H1 (cell line): ENCODE measurements at regions not wholly inside any gene's neighbourhood (a gene's known extent, or its start where the extent isn't known, plus 50 kb on each side); places are given as distances from the start of the nearest gene placed in this dataset.

Experiments
- CTCF ChIA-PET: fragments of 300-600 bp; sonication (Branson Sonifier 250); formaldehyde crosslinking; loops from one replicate; lab custom pipeline; 2021; ENCODE audit not compliant: partially characterized antibody; lab: Charles Lee
- POLR2A ChIA-PET: fragments of 300-600 bp; sonication (Branson Sonifier 250); formaldehyde crosslinking; loops from one replicate; lab custom pipeline; 2021; ENCODE audit warnings: inconsistent platforms; ENCODE audit not compliant: partially characterized antibody; lab: Charles Lee
- DNase-seq, 2 experiments: peaks; one replicate each; pipeline versions ENCODE4 v3.0.0 to v3.0.0-alpha.2; 2010 to 2022; ENCODE audit warnings: low spot score in 2 of 2, low read depth in 1 of 2, mixed read lengths in 1 of 2
- FAIRE-seq: peaks from 2 replicates; lab custom pipeline; 2011; peaks lifted over from hg19 to GRCh38; lab: Jason Lieb, UNC
- H2AFZ ChIP-seq: 2 replicates; pipeline ENCODE4 v1.8.1; 2012; ENCODE audit warnings: low read length, inconsistent platforms
- H2AK5ac ChIP-seq: 2 replicates; pipeline ENCODE4 v1.6.1; 2013; ENCODE audit warnings: low read depth, low read length
- H2BK120ac ChIP-seq: replicated peaks from 2 replicates; pipeline ENCODE3; 2013; ENCODE audit warnings: low read depth, low read length, inconsistent platforms
- H2BK12ac ChIP-seq: 2 replicates; pipeline ENCODE4 v1.6.1; 2013; ENCODE audit warnings: low read depth, low read length
- H2BK15ac ChIP-seq: 2 replicates; pipeline ENCODE4 v1.6.1; 2013; ENCODE audit warnings: low read length
- H2BK20ac ChIP-seq: 2 replicates; pipeline ENCODE4 v1.6.1; 2013; ENCODE audit warnings: low read length
- H2BK5ac ChIP-seq: 2 replicates; pipeline ENCODE4 v1.6.1; 2013; ENCODE audit warnings: low read depth, low read length
- H3K14ac ChIP-seq: 2 replicates; pipeline ENCODE4 v1.6.1; 2013; ENCODE audit warnings: inconsistent platforms; ENCODE audit not compliant: insufficient read length
- H3K18ac ChIP-seq: 2 replicates; pipeline ENCODE4 v1.6.1; 2013; ENCODE audit warnings: low read length; ENCODE audit errors: extremely low read depth
- H3K23ac ChIP-seq: 2 replicates; pipeline ENCODE4 v1.6.1; 2013; ENCODE audit warnings: inconsistent platforms; ENCODE audit not compliant: insufficient read length
- H3K23me2 ChIP-seq: 2 replicates; pipeline ENCODE4 v1.6.1; 2013; ENCODE audit warnings: low read depth, low read length
- H3K27ac ChIP-seq: 2 replicates; pipeline ENCODE4 v1.6.1; 2011; ENCODE audit warnings: low read depth, low read length, inconsistent platforms
- H3K27me3 ChIP-seq, 4 experiments: replicated peaks in 1 of 4; 1 replicate in 1 of 4; 2 replicates in 3 of 4; pipeline versions ENCODE4 v1.6.1 to v1.8.1; 2011 to 2013; ENCODE audit warnings: low read length in 3 of 4, mild to moderate bottlenecking in 3 of 4, inconsistent platforms in 2 of 4, mixed read lengths in 2 of 4, moderate library complexity in 1 of 4; ENCODE audit not compliant: control insufficient read depth in 3 of 4, insufficient read depth in 3 of 4; ENCODE audit errors: extremely low read depth in 1 of 4
- H3K36me3 ChIP-seq, 4 experiments: 2 replicates each; pipeline versions ENCODE4 v1.6.1 to v1.8.1; 2011 to 2013; ENCODE audit warnings: mild to moderate bottlenecking in 4 of 4, low read length in 3 of 4, moderate library complexity in 2 of 4, control low read depth in 1 of 4, inconsistent platforms in 1 of 4; ENCODE audit not compliant: insufficient read depth in 4 of 4, control insufficient read depth in 2 of 4
- H3K4ac ChIP-seq: replicated peaks from 2 replicates; pipeline ENCODE3; 2013; ENCODE audit warnings: low read length, low read depth, mixed read lengths, inconsistent platforms; ENCODE audit not compliant: insufficient read length
- H3K4me1 ChIP-seq, 4 experiments: replicated peaks in 1 of 4; 1 replicate in 1 of 4; 2 replicates in 3 of 4; pipeline versions ENCODE4 v1.6.1 to v1.8.1; 2011 to 2013; ENCODE audit warnings: low read length in 3 of 4, inconsistent platforms in 2 of 4, mixed read lengths in 1 of 4; ENCODE audit not compliant: insufficient read depth in 4 of 4, control insufficient read depth in 3 of 4
- H3K4me2 ChIP-seq, 2 experiments: 2 replicates each; pipeline versions ENCODE4 v1.6.1 to v1.8.1; 2011 to 2013; ENCODE audit warnings: low read depth in 2 of 2, low read length in 2 of 2, control low read depth in 1 of 2, inconsistent platforms in 1 of 2, mild to moderate bottlenecking in 1 of 2; ENCODE audit not compliant: insufficient read depth in 1 of 2
- H3K4me3 ChIP-seq, 4 experiments: fragments of 200-600, 300-600 bp in 1 of 4; sonication (generic), shearing (Covaris generic), sonication (Bioruptor Twin) in 1 of 4; 2 replicates each; pipeline versions ENCODE4 v1.5.1 to v1.8.1; 2011 to 2016; ENCODE audit warnings: low read length in 4 of 4, low read depth in 3 of 4, control low read depth in 2 of 4, inconsistent platforms in 2 of 4, mild to moderate bottlenecking in 2 of 4, mixed read lengths in 1 of 4, moderate library complexity in 1 of 4; ENCODE audit not compliant: insufficient read depth in 2 of 4; ENCODE audit errors: extremely low read depth in 1 of 4
- H3K56ac ChIP-seq: replicated peaks from 2 replicates; pipeline ENCODE3; 2013; ENCODE audit warnings: low read depth, mild to moderate bottlenecking, mixed read lengths, low read length, inconsistent platforms; ENCODE audit not compliant: insufficient read length
- H3K79me1 ChIP-seq: 2 replicates; pipeline ENCODE4 v1.6.1; 2013; ENCODE audit warnings: low read depth, low read length, control low read depth
- H3K79me2 ChIP-seq, 2 experiments: 2 replicates each; pipeline versions ENCODE4 v1.6.1 to v1.8.1; 2012 to 2013; ENCODE audit warnings: low read length in 2 of 2, mild to moderate bottlenecking in 2 of 2, inconsistent platforms in 1 of 2; ENCODE audit not compliant: insufficient read depth in 2 of 2, control insufficient read depth in 1 of 2
- H3K9ac ChIP-seq, 4 experiments: replicated peaks in 1 of 4; 1 replicate in 1 of 4; 2 replicates in 3 of 4; pipeline versions ENCODE4 v1.6.1 to v1.8.1; 2011 to 2013; ENCODE audit warnings: low read depth in 3 of 4, low read length in 3 of 4, control low read depth in 2 of 4, mild to moderate bottlenecking in 2 of 4, moderate library complexity in 2 of 4, inconsistent platforms in 1 of 4; ENCODE audit errors: extremely low read depth in 1 of 4
- H3K9me3 ChIP-seq, 2 experiments: 2 replicates each; pipeline versions ENCODE4 v1.6.1 to v1.8.1; 2012 to 2013; ENCODE audit warnings: mild to moderate bottlenecking in 2 of 2, moderate library complexity in 2 of 2, control low read depth in 1 of 2, inconsistent platforms in 1 of 2, low read depth in 1 of 2, low read length in 1 of 2, mixed read lengths in 1 of 2; ENCODE audit not compliant: insufficient read depth in 2 of 2
- H4K20me1 ChIP-seq, 2 experiments: replicated peaks in 1 of 2; 2 replicates each; pipeline versions ENCODE3 to v1.8.1; 2011 to 2013; ENCODE audit warnings: inconsistent platforms in 2 of 2, low read length in 2 of 2, mild to moderate bottlenecking in 1 of 2; ENCODE audit not compliant: insufficient read depth in 2 of 2, control insufficient read depth in 1 of 2
- H4K5ac ChIP-seq: 2 replicates; pipeline ENCODE4 v1.6.1; 2013; ENCODE audit warnings: low read length, low read depth, mixed read lengths, inconsistent platforms; ENCODE audit not compliant: insufficient read length
- H4K8ac ChIP-seq: 2 replicates; pipeline ENCODE4 v1.8.0; 2013; ENCODE audit warnings: mild to moderate bottlenecking, moderate library complexity, low read length, inconsistent platforms; ENCODE audit not compliant: insufficient read depth; ENCODE audit errors: extremely low read depth
- H4K91ac ChIP-seq: replicated peaks from 2 replicates; pipeline ENCODE3; 2013; ENCODE audit warnings: low read length, mixed read lengths, inconsistent platforms; ENCODE audit not compliant: insufficient read length
- EGR1 ChIP-seq: IDR thresholded peaks from 2 replicates; pipeline ENCODE4 v1.6.1; 2011; ENCODE audit warnings: low read depth, low read length, borderline replicate concordance
- SRF ChIP-seq: IDR thresholded peaks from 2 replicates; pipeline ENCODE4 v1.6.1; 2011; ENCODE audit warnings: mild to moderate bottlenecking, low read depth, low read length, moderate library complexity
- WGBS, 2 experiments: shearing (Covaris generic) in 1 of 2; methylation state at CpG; one replicate each; pipeline versions ENCODE4 v1.1.6 to v1.1.7; 2013 to 2015; ENCODE audit warnings: low lambda C conversion rate in 2 of 2, mixed read lengths in 2 of 2, inconsistent platforms in 1 of 2, low coverage in 1 of 2, missing lambda C conversion rate in 1 of 2; ENCODE audit not compliant: insufficient replicate concordance in 2 of 2, insufficient coverage in 1 of 2, insufficient read length in 1 of 2; ENCODE audit errors: extremely low coverage in 1 of 2, missing lambda C conversion rate in 1 of 2; 5-methylcytosine and 5-hydroxymethylcytosine counted together

- Histone ChIP-seq H2BK12ac (no peak overlapping the region), H3K14ac (no peak overlapping the region), H2BK120ac (no peak overlapping the region), H3K23me2 (no peaks in the 10 kb centered on the region), H4K5ac (no peak overlapping the region), H4K20me1 (no peaks in the 10 kb centered on the region), H2BK20ac (no peak overlapping the region), H3K4me1 (no peaks in the 10 kb centered on the region), H3K4ac (no peak overlapping the region), H2AK5ac (no peak overlapping the region), H3K36me3 (0 out of 8 replicates have a peak, but pooled peaks cover 0 to under 1% (median 0%) of the 10 kb centered on the region in 4 experiments), H4K8ac (no peak overlapping the region), H4K91ac (no peak overlapping the region), H3K79me1 (no peaks in the 10 kb centered on the region), H3K18ac (no peak overlapping the region), H3K9ac (no peak overlapping the region), H3K4me3 (no peak overlapping the region), H3K9me3 (peaks cover 6% of the 10 kb centered on the region in 2 experiments; a peak in 3 of 4 replicates), H3K79me2 (no peaks in the 10 kb centered on the region), H2BK15ac (no peak overlapping the region), H3K27ac (no peak overlapping the region), H3K23ac (no peak overlapping the region), H3K56ac (no peak overlapping the region), H2AFZ (no peak overlapping the region), H3K4me2 (no peak overlapping the region), H3K27me3 (no peaks in the 10 kb centered on the region), H2BK5ac (no peak overlapping the region)
- WGBS, 2 experiments = 92% methylated on average over 1 of the region's 1 CpG; no CpG with 5 or more reads in 1 of the 2 experiments
- DNase-seq (no peak), FAIRE-seq (no peak)
- ChIA-PET CTCF (no interaction called here), POLR2A (no interaction called here)
- TF ChIP-seq EGR1 = no peak
- no peak for TF ChIP-seq SRF
These were observed 144.0 kb upstream of the FAM3C start for GRCh38 chr7:121540138-121540537.
